ENCODE measurements at regions not wholly inside any gene's neighbourhood (a gene's known extent, or its start where the extent isn't known, plus 50 kb on each side); places are given as distances from the start of the nearest gene placed in this dataset.

DNA sequence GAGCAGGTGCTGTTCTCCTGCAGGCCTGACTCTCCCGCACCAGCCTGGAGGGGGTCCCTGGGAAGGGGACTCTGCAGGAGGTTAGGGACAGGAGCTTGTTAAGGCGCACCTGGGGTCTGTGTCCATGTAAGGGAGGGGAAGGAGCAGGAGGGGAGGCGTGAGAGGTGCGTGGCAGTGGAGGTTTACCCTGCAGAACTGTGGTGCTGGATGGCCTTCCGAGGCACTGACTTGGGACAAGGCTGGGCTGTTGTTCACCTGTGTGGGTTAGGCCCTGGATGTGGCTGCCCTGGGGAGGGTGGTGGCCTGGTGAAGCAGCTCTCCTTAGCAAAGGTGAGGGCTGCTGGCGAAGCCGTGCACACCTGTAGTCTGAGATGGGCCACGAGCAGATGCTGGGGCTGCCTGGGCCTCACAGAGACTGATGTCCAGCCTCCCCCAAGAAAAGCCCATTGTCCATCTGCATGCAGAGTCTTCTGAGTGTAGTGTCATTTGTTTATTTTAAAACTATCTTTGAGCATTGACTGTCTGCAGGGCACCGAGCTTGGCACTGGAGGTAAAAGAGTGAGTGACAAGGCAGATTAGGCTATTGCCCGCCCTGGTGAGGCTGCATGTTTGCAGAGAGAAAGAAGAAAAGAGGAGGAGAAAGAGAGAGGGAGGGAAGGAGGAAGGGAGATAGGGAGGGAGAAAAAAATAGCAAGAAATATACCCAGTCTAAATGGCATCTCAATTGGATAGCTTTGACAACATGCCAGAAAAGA is 225.3 kb downstream of the GLRX3 start:
- Histone ChIP-seq H3K27me3 (no peaks in the 10 kb centered on the region), H3K4me3 (no peak overlapping the region), H3K9me3 (no peaks in the 10 kb centered on the region), H3K36me3 (no peaks in the 10 kb centered on the region), H3K4me1 (no peaks in the 10 kb centered on the region), H3K27ac (no peak overlapping the region)
- in situ Hi-C loops (cut with MboI; ENCODE audit: low sequenced_read_pairs in 4 of 4) (no loop called here), intact Hi-C loops (cut with DNase I; ENCODE audit: low total_unique reads) (no loop called here)
- ATAC-seq (no peak), DNase-seq (no peak)
- TF ChIP-seq, protein P1, sequence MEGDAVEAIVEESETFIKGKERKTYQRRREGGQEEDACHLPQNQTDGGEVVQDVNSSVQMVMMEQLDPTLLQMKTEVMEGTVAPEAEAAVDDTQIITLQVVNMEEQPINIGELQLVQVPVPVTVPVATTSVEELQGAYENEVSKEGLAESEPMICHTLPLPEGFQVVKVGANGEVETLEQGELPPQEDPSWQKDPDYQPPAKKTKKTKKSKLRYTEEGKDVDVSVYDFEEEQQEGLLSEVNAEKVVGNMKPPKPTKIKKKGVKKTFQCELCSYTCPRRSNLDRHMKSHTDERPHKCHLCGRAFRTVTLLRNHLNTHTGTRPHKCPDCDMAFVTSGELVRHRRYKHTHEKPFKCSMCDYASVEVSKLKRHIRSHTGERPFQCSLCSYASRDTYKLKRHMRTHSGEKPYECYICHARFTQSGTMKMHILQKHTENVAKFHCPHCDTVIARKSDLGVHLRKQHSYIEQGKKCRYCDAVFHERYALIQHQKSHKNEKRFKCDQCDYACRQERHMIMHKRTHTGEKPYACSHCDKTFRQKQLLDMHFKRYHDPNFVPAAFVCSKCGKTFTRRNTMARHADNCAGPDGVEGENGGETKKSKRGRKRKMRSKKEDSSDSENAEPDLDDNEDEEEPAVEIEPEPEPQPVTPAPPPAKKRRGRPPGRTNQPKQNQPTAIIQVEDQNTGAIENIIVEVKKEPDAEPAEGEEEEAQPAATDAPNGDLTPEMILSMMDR (IDR thresholded peaks at IDR 0.05 in 4 of 5, conservative IDR thresholded peaks at IDR 0.05 in 1 of 5) = no peak
- no peak for TF ChIP-seq POLR2A (IDR thresholded peaks at IDR 0.05)

DNA sequence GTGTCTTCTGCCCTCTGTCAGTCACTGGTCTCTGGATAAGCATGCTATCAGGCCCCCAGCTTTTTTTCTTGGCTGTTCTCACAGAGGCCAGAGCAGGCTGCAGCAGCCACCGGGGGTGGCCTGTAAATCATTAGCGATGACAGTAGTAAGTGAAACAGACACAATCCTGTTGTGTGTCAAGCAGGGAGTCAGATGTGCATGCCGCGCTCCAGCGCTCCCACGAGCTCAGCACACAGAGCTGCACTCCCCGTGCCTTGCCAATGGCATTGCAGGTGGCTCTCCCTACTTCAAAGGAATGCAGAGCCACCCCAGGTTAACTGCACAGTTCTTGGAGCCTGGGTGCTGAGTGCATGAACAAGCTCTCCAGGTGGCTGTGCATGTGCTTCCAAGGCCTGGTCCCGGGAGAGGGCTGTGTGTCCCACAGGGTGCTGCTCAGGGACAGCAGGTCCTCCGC is 226.1 kb downstream of the GLRX3 start:
- in situ Hi-C loops (cut with MboI; ENCODE audit: low sequenced_read_pairs in 4 of 4) = no loop called here
- H3K36me3 ChIP-seq = no peaks in the 10 kb centered on the region
- H3K27ac ChIP-seq = no peak overlapping the region
- TF ChIP-seq POLR2A (IDR thresholded peaks at IDR 0.05) = no peak
- TF ChIP-seq, protein P1 (IDR thresholded peaks at IDR 0.05 in 4 of 5, conservative IDR thresholded peaks at IDR 0.05 in 1 of 5) = no peak
- no peak overlapping the region for H3K4me3 ChIP-seq
- intact Hi-C loops (cut with DNase I; ENCODE audit: low total_unique reads) = no loop called here
- ATAC-seq (no peak), DNase-seq (no peak)
- H3K9me3 ChIP-seq = no peaks in the 10 kb centered on the region
- H3K4me1 ChIP-seq = no peaks in the 10 kb centered on the region
- no peaks in the 10 kb centered on the region for H3K27me3 ChIP-seq

DNA sequence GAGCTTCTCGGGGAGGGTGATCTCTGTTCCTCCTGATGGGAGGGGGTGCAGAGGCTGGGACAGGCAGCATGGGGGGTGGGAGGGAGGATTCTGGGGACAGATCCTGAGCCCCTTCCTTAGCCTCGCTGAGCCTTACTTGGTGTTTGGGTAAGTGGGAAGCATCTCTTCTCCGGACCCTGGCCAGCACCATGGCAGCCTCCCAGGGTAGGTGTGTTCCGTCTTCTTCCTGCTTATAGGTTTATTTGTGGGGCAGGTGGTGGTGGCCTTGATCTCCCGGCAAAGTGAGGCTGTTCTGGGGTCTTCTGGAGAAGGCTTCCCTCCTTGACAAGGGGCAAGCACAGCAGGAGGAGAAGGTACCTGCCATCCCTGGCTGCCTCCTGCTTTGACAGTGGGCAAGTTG is 226.9 kb downstream of the GLRX3 start:
- Histone ChIP-seq H3K4me3 (no peak overlapping the region), H3K9me3 (no peaks in the 10 kb centered on the region), H3K27ac (no peak overlapping the region), H3K27me3 (no peaks in the 10 kb centered on the region), H3K4me1 (no peaks in the 10 kb centered on the region), H3K36me3 (no peaks in the 10 kb centered on the region)
- TF ChIP-seq, protein P1 (IDR thresholded peaks at IDR 0.05 in 4 of 5, conservative IDR thresholded peaks at IDR 0.05 in 1 of 5) = no peak
- no peak for TF ChIP-seq POLR2A (IDR thresholded peaks at IDR 0.05)
- ATAC-seq (no peak), DNase-seq (no peak)
- intact Hi-C loops (cut with DNase I; ENCODE audit: low total_unique reads) = no loop called here
- in situ Hi-C loops (cut with MboI; ENCODE audit: low sequenced_read_pairs in 4 of 4) = no loop called here

DNA sequence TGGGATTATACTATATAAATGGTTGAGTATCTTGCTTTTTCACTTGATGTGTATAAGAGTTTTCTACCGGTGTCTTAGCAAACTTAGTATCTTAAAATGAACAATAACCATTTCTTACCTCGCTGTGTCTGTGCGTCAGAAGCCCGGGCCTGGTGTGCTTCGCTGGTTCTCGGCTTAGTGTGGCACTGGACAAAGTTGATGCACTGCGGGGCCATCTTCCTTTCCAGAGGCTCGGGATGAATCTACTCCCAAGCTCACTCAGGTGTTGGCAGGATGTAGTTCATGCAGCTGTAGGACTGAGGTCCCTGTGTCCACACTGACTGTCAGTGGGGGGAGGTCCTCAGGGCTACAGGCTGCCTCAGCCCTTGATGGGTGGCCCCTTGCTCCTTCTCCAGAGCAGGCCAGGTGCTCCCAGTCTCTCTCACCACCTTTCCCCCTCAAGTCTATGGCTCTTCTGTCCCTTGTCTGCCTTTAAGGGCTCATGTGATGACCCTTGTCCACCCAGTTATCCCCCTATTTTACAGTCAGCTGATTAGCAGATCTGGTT is 227.8 kb downstream of the GLRX3 start:
- DNase-seq (no peak), ATAC-seq (no peak)
- Histone ChIP-seq H3K27ac (no peak overlapping the region), H3K4me3 (no peak overlapping the region), H3K4me1 (no peaks in the 10 kb centered on the region), H3K27me3 (no peaks in the 10 kb centered on the region), H3K9me3 (no peaks in the 10 kb centered on the region), H3K36me3 (no peaks in the 10 kb centered on the region)
- TF ChIP-seq POLR2A (IDR thresholded peaks at IDR 0.05) = no peak
- intact Hi-C loops (cut with DNase I; ENCODE audit: low total_unique reads) = no loop called here
- in situ Hi-C loops (cut with MboI; ENCODE audit: low sequenced_read_pairs in 4 of 4) = no loop called here

DNA sequence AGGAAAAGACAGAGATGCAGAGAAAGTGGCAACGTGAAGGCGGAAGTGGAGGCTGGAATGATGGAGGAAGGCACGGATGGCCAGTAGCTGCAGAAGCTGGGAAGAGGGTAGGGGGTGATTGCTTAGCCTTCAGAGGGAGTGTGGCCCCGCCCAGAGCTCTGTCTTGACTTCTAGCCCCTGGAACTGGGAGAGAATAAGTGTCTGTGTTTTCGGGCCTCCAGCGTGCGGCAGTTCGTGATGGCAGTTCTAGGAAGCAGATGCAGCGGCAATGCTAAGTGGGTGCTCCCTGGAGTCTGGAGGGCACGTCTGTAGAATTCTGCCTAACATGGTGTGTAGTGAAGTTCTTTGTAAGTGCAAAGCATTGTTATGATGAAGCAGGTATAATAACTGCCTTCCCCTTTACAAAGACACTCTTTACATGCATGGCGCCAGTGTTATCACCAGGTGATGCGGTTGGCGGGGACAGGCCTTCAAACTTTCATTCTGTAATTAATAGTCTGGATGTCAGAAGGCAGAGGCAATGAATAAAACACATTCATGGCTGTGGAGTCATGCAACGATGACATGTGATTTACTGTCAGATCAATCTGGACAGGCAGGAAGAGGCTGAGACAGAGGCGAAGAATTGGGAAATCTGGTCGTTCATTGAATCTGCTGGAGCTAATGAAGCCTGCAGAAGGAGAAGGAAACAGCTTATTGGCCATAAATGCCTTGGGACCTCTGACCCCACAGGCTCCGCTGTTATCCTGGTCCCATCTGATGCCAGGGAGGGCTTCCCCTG is 228.6 kb downstream of the GLRX3 start:
- ATAC-seq (no peak), DNase-seq (no peak)
- TF ChIP-seq, protein P1 (IDR thresholded peaks at IDR 0.05 in 4 of 5, conservative IDR thresholded peaks at IDR 0.05 in 1 of 5) = no peak
- TF ChIP-seq POLR2A (IDR thresholded peaks at IDR 0.05) = no peak
- in situ Hi-C loops (cut with MboI; ENCODE audit: low sequenced_read_pairs in 4 of 4) = no loop called here
- intact Hi-C loops (cut with DNase I; ENCODE audit: low total_unique reads) = no loop called here
- Histone ChIP-seq H3K27ac (no peak overlapping the region), H3K4me1 (no peaks in the 10 kb centered on the region), H3K36me3 (no peaks in the 10 kb centered on the region), H3K27me3 (no peaks in the 10 kb centered on the region), H3K4me3 (no peak overlapping the region), H3K9me3 (no peaks in the 10 kb centered on the region)
